Loucy (cell line): ENCODE measurements at regions not wholly inside any gene's neighbourhood (a gene's known extent, or its start where the extent isn't known, plus 50 kb on each side); places are given as distances from the start of the nearest gene placed in this dataset.

Experiments
- EZH2phosphoT487 ChIP-seq: fragments of 200-600 bp; IDR thresholded peaks from 2 replicates; pipeline ENCODE4 v1.6.1; 2018; ENCODE audit warnings: antibody characterized with exemption, mild to moderate bottlenecking, moderate library complexity, borderline replicate concordance
- TF ChIP-seq, protein P1 (sequence below): fragments of 200-600 bp; sonication (generic); conservative IDR thresholded peaks from 2 replicates; pipeline ENCODE4 v1.5.1; 2014; ENCODE audit warnings: mild to moderate bottlenecking, antibody characterized with exemption, low read length

- TF ChIP-seq, protein P1, sequence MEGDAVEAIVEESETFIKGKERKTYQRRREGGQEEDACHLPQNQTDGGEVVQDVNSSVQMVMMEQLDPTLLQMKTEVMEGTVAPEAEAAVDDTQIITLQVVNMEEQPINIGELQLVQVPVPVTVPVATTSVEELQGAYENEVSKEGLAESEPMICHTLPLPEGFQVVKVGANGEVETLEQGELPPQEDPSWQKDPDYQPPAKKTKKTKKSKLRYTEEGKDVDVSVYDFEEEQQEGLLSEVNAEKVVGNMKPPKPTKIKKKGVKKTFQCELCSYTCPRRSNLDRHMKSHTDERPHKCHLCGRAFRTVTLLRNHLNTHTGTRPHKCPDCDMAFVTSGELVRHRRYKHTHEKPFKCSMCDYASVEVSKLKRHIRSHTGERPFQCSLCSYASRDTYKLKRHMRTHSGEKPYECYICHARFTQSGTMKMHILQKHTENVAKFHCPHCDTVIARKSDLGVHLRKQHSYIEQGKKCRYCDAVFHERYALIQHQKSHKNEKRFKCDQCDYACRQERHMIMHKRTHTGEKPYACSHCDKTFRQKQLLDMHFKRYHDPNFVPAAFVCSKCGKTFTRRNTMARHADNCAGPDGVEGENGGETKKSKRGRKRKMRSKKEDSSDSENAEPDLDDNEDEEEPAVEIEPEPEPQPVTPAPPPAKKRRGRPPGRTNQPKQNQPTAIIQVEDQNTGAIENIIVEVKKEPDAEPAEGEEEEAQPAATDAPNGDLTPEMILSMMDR, result no peak
- TF ChIP-seq EZH2phosphoT487, result no peak; the same call in 1 of the 2 replicates
Measured at GRCh38 chr12:88715673-88716072, 135.4 kb upstream of the KITLG start.
